GM19351 (cell line): ENCODE measurements at regions not wholly inside any gene's neighbourhood (a gene's known extent, or its start where the extent isn't known, plus 50 kb on each side); places are given as distances from the start of the nearest gene placed in this dataset.

ENCODE experiments used
- ATAC-seq: cut with Tn5 transposase; IDR thresholded peaks from one replicate; pipeline ENCODE4 v1.9.1; 2021; ENCODE audit warnings: mild to moderate bottlenecking, moderate library complexity; ENCODE audit not compliant: unreplicated experiment

DNA sequence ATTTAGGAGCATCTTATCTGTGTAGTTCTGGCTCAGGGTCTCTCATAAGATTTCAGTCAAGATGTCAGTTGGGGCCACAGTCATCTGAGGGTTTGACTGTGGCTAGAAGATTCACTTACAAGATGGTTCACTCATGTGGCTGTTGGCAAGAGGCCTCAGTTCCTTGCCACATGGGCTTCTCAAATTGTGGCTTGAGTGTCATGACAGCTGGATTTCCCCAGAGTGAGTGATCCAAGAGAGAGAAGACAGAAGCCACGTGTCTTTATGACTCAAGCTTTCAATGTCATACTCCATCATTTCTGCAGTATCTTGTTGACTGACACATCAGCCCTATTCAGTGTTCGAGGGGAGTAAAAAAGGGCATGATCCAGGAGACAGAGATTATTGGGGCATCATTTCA, 131.3 kb upstream of the AP1S2 start:
- ATAC-seq: no peak

DNA sequence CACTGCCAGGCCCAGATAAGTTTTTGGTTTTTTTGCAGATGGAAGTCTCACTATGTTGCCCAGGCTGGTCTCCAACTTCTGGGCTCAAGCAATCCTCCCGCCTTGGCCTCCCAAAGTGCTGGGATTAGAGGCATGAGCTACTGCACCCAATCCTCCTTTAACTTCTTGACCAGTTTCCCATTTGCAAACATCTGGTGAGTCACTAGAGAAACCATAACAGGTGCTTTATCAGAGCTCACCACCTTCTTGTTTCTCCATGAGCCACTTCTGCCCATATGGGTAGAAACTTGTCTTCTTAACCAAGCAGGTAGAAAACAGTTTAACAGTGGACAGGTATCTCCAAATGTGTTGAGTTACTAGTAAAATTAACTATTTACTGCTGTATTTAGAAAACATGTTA, 128.4 kb upstream of the AP1S2 start:
- no peak for ATAC-seq

DNA sequence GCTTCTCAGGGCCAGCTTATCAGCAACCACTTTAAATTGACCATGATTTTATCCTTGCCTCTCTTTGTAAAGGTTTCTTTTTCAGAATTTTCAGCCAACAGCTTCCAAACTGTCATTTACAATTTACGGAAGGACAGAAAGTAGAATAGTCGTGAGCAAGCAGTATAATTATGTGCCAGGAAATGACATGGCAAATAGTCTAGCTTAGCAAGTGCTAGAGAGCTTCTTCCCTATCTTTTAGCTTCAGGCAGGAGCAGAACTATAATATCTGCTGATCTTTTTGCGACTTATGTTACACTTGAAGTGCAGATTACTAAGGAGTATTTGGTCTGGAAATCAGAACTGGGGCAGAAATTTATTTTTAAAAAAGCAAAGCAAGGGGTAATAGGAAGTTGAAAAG, 123.0 kb upstream of the AP1S2 start:
- no peak for ATAC-seq

DNA sequence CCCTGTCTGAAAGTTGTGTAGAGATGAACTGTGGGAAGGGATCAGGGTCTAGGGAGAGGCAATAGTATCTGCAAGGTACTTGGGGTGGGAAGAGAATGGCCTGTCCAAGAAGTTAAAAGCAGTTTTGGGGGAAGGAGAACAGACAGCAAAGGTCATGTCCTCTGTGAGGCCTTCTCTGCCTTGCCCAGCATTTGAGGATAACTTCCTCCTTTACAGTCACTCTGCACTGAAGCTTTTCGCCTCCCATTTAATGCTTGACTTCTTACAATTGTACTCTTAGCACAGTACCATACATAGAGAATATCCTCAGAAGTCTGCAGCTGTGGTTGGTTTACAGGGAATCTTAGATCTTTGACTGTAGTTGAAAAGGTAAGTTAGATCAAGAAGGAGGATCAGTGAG, 121.8 kb upstream of the AP1S2 start:
- ATAC-seq: no peak

DNA sequence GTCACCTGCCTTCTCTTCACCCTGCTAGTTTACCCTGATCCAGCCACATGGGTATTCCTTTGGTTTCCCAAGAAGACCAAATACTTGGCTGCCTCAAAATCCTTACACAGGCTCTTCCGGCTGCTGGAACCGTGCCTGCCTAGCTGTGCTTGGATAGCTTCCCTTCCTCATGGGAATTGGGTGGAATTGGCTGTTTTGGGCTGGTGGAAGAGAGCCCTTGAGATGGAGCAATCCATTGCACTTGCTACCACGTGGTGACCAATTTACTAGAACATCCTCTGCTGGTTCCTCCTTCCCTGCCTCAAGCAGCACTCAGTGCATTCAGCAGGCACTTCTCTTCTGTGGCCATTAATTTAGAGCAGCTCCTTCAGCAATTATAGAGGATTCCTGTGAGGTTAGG, 119.3 kb upstream of the AP1S2 start:
- no peak for ATAC-seq

DNA sequence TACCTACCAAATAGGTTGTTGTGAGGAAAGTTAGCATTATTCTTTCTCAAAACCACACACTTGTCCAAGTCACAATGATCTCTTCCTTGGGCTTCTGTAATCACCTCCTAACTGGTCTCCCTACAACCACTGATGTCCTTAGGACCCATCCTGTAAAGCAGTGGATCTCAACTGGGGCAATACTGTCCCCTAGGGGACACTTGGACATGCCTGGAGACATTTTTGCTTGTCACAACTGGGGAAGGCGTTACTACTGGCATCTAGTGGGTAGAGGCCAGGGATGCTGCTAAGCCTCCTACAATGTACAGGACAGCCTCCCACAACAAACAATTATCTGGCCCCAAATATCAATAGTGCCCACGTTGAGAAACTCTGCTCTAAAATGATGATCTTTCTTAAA, 118.7 kb upstream of the AP1S2 start:
- peak; percentile 87 for ATAC-seq

DNA sequence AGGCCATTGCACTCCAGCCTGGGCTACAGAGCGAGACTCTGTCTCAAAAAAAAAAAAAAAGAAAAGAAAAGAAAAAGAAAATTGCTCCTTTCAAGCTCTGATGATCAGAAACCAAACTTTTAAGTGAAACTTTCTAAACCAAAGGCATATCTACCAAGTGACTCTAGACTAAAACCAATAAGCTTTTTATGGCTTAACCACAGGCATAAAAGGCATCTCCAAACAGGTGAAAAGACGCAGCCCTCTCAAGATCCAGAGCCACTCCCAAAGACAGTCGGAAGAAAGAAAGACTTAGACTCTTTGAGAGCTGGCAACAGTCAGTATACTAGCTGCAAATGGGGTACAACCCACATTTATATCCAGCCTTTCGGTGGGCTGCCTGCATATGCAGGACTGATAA, 117.1 kb upstream of the AP1S2 start:
- ATAC-seq: no peak

DNA sequence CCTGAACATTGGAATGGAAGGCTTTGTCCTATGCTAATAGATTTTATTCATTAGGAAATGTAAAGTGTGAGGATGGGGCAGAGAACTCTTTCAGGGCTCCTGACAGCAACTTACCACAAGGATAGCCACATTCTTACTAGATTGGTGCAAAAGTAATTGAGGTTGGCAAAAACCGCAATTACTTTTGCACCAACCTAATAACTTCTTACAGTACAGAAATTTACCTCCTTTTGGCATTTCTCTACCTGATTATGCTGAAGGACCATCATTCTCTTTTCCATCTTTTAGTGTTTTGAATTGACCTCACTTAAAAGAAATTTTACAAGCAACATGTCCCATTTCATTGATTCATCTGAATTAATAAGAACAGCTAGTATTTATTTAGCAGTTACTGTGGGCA, 109.2 kb upstream of the AP1S2 start:
- no peak for ATAC-seq

DNA sequence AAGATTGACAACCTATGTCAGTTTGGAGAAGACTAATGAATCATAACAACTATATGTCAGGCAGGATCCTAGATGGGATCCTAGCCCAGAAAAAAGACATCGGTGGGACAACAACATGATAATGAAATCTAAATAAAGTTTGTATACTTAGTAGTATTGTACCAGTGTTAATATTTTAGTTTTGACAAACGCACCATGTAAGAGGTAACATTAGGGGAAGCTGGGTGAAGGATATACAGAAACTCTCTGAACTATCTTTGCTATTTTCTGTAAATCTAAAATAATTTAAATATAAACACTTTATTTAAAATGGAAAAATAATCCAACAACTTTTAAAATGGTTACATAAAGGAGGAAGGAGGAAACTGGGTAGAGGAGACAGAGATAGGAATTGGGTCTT, 105.6 kb upstream of the AP1S2 start:
- no peak for ATAC-seq

DNA sequence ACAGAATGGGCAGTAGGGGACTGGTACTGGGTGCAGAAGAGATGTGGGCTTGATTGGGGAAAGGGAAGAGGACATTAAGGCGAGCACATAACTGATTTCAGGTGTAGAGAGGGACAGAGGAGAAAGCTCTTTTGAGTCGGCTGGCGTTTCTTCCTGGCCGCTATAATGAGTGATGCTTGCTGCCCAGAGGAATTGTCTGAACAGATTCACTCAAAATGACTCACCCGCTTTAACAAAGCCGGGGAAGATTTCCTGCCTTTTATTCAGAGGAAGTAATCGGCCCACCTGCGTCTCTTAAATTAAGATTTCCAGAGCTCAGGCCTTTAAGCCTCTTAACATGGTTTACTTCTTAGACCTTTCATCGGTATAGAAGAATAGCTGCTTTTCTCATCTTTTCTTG, 102.1 kb upstream of the AP1S2 start:
- no peak for ATAC-seq

DNA sequence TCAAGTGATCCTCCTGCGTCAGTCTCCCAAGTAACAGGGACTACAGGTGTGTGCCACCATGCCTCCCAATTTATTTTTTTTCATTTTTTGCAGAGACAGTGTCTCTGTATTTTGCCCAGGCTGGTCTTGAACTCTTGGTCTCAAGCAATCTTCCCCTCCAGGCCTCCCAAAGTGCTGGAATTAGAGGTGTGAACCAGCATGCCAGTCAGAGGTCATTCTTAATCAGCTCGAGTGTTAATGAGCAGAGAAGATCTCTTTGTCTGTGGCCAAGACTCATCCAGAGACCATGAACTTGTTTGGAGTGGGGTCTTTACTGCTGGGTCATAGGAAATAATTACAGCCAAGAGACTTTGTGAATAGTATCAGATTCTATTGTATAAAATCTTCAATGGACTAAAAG, 99.2 kb upstream of the AP1S2 start:
- no peak for ATAC-seq

DNA sequence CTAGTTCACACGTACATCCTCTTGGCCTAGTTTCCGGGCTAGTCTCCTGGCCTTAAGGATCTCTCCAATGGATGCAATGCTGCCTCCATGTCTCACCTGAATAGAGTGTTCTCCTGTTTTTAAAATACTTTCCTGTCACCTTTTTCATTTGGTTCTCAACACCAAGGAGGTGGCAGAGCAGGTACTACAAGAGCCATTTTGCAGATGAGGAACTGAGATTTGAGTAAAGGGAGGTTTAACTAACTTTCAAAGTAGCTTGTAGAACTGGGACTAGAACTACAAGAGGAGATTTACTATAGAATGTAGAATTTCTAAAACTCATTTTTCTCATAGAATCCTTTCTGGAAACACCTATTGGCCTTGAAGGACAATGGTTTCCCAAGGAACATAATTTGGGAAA, 97.6 kb upstream of the AP1S2 start:
- ATAC-seq: peak; percentile 50

DNA sequence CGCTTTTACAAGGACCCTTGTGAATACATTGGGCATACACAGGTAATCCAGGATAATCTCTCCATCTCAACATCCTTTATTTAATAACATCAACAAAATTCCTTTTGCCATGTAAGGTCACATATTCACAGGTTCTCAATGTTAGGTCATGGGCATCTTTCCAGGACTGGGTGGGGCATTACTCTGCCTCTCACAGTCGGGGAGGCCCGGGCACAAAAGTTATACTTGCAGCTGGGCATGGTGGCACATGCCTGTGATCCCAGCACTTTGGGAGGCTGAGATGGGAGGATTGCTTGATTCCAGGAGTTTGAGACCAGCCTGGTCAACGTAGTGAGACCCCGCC, 93.7 kb upstream of the AP1S2 start:
- ATAC-seq: no peak

DNA sequence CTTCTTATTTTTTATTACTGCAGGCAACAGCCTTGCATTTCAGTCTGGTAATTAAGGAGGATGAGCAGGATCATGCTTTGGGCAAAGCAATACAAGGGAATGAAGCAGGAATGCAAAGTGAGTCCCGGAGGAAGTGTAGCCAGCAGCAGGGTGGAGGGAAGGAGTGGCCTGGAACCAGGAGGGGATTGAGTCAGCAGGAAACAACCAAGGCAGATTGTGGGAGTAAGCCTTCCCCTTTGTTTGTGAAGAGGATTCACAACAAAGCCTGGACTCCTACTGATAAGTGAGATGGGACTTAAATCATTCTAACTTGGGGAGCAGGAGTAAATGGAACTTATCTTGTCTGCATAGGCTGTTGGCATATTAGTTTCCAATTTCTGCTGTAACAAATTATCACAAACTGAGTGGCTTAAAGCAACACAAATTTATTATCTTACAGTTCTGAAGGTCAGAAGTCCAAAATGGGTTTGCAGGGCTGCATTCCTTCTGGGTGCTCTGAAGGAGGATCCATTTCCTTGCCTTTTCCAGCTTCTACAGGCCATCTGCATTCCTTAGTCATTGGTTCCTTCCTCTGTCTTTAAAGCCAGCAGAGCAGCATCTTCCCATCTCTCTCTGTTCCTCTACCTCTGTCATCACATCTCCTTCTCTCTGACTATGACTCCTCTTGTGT, 93.2 kb upstream of the AP1S2 start:
- ATAC-seq: no peak

DNA sequence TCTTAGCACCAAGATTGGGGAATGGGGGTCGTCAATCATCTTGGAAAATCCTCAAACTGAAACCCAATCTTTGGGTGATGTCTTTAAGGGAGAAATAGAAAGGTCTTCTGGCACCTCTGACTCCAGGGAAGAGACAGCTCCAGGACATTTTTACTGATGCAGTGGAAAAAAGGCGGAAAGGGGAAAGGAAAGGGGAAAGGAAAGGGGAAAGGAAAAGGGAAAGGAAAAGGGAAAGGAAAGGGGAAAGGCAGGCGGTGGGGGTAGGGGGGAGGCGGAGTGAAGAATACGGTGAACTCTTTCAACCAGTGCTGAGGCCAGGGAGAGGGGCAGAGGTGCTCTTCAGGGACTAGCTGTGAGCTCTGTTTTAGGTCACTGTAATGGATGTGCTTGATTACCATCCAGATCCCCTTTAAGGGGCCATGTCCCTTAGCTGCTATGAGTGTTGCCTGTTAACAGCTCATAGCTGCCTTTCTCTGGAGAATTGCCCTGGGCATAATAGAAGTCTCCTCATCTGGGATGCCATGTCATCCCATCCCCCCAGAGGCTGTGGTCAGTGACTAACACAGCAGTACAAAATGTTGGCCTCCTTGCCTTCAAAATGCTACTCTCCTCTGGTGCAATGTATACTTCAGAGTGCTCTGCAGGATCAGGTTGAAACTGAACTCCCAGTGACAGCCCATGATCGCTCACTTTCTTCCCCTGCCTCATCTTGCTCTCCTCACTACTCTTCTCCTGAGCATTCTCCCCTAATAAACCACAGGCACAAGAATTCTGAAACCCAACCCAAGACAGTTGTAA, 92.4 kb upstream of the AP1S2 start:
- no peak for ATAC-seq

DNA sequence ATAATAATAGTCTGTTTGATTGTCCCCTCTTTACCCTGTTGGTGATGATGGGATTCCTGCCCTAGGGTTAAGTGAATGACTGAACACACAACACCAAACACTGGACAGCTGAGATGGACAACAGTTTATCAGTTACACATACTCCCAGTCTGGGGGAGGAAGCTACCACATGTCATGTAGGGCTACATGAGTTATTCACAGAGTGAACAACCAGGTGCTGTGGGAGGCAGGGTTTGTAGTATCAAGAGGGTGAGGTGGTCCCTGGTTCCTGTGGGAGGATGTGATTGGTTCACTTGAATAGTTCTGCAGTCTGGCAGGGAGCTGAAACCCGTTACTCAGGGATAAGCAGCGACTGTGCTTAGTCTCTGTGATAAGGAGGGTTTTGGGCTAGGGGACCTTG, 88.8 kb upstream of the AP1S2 start:
- no peak for ATAC-seq

DNA sequence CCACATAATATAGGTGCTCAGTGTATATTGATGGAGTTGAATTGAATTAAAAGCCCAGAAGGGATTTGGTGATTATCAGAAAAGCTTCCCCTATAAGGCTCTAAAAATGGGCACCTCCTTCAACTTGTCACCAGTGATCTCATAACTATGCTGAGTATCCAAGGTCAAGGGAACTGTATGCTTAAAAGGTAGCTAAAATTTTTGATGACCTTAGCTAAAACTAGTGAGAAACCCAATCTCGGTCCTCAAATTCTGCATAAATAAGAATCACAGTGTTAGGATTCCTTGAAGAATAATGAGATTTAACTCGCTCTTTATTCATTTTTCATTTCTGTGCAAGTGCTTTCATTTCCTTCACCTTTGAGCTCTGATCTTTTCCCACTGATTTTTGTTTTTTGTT, 87.7 kb upstream of the AP1S2 start:
- ATAC-seq: no peak

DNA sequence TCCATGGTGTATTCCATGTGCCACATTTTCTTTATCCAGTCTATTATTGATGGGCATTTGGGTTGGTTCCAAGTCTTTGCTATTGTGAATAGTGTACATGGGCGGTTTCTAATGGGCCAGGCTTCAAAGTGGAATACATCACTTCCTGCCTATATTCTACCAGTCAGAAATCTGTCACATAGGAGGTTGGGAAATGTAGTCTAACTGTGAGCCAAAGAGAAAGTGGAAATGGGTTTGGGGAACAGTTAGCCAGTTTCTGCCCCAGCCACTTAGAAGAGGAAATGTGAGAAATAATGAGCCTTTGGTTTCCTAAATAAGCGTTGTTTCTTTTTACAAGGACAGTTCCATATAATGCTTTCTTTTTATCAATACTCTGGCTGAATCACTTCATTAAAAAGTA, 85.1 kb upstream of the AP1S2 start:
- peak; percentile 71 for ATAC-seq

DNA sequence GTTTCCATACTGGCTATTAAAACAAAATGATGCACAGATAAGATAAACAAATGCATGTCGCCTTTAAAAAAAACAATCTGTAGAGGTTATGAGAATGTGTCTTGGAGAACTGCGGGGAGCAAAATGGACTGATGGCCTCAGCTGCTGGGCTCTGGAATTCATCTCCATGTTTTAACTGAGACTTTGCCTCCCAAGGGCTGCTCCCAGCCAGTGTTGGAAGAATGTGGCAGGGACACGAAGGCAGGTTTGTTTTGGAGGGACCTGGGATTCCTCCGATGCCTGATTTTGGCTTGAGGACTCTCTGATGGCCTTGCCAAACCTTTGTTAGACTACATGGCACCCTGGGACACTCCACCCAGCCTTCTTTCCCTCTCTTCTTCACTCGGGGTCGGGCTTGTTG, 83.5 kb upstream of the AP1S2 start:
- no peak for ATAC-seq

DNA sequence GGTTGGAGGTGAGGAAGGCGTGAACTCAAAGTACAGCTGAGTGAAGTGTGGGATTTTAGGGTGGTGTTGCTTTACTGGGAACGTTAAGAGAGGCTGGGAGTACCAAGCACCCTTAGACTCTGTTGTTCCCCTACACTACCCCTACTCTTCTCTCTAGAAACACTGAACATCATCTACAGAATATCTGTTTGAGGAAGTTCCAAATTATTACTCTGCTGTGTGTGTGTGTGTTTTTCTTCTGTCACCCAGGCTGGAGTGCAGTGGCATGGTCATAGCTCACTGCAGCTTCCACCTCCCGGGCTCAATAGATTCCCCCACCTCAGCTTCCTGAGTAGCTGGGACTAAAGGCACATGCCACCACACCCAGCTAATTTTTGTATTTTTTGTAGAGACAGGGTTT, 76.7 kb upstream of the AP1S2 start:
- no peak for ATAC-seq

DNA sequence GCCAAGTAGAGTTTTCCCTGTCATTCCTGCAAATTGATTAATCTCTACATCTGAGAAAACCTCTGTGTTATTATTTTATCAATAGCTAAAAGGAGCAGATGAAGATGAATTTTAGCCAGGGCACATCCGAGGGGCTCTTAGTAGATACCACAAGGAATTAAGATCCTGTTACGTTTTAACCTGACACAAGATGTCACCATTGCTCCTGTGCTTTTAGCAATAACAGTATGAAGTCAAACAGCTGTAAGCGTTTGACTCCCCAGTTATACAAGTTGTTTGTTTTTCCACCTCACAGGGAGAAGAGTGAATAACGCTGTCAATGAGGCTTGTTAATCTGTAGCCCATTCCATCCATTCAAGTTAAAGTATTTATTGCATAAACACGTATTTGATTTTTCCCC, 76.0 kb upstream of the AP1S2 start:
- peak; percentile 59 for ATAC-seq

DNA sequence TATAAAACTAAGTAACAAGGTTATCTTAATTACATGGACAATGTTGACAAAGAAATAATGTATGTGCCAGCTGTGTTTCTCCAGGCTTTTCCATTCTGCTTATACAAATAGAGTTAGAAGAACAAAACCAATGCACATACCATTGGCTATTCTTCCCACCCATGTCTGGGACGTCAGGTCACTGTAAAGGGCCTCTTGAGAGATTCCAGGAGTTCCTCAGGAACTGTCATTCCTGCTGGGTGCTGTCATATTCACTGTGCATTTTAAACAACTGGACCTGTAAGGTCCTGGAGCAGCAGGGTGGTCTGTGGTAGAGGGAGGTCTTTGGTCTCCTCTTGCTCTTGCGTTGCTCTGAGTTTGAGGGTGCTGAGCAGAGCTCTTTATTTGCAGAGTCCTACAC, 74.6 kb upstream of the AP1S2 start:
- no peak for ATAC-seq

DNA sequence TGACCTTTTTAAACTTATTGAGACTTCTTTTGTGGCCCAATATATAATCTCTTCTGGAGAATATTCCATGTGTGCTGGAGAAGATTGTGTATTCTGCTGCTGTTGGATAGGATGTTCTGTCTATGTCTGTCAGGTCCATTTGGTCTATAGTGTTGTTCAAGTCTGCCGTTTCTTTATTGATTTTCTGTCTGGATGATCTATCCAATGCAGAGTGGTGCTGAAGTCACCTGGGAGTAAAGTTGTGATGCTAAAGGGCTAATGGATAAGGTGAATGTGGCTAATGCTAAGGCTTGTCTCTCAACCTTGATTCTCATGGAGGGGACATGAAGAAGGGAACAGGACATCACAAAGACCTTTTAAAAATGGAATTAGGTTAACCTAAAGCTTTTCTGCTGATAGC, 72.0 kb upstream of the AP1S2 start:
- no peak for ATAC-seq
